ENCODE measurements at regions not wholly inside any gene's neighbourhood (a gene's known extent, or its start where the extent isn't known, plus 50 kb on each side); places are given as distances from the start of the nearest gene placed in this dataset.

DNA sequence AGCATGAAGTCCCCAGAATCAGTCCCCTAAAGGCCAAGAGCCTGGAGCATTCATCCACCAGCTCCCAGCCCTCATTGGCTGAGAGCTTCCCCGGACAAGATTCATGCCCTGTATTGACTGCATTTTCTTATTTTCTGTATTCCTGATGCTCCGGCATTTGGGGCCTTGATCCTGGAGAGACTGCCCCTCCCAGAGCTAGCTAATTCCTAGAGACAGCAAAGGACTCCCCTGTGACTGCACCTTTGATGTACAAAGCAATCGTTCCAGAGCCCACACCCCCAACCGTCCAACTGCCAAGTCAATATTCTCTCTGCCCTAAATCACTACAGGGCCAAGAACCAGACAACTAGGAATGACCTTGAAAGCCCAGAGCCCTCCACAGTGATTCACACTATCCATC, 93.4 kb upstream of the CDH5 start:
- Histone ChIP-seq H3K36me3 (ENCODE audit: insufficient read depth, low read length) (no peaks in the 10 kb centered on the region), H3K4me3 (no peak overlapping the region), H3K9me3 (ENCODE audit: low read depth, low read length) (no peaks in the 10 kb centered on the region), H3K9ac (ENCODE audit: insufficient read length) (no peak overlapping the region), H3K27ac (peak overlapping the region; percentile 83)
- DNase-seq (ENCODE audit: low read depth, low spot score): no peak
- TF ChIP-seq EZH2 (IDR thresholded peaks at IDR 0.05) (no peak), FOXP2 (optimal IDR thresholded peaks at IDR 0.05; ENCODE audit: control extremely low read depth, extremely low read length, insufficient read depth) (no peak), POLR2AphosphoS5 (IDR thresholded peaks at IDR 0.05; ENCODE audit: borderline replicate concordance, low read depth, low read length) (no peak)

DNA sequence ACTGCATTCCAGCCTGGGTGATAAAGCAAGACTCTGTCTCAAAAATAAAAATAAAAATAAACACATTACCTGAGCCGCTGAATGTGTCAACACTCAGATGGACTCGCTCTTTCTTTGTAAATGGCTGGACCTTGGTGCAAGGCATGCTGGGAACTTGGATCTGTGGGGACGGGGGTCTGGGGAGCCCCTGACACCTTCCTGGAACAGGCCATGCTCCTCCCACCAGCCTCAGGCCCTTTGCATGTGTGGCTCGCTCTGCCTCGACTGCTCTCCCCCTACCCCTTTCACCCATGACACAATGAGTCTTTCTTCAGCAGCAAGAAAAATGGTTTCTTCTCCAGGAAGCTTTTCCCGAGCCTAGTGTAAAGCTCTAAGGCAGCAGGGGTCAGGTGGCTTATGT, 94.0 kb upstream of the CDH5 start:
- Histone ChIP-seq H3K27ac (peak overlapping the region; percentile 83; the same call in 1 of the 2 replicates), H3K9me3 (ENCODE audit: low read depth, low read length) (no peaks in the 10 kb centered on the region), H3K9ac (ENCODE audit: insufficient read length) (no peak overlapping the region), H3K36me3 (ENCODE audit: insufficient read depth, low read length) (no peaks in the 10 kb centered on the region), H3K4me3 (no peak overlapping the region)
- no peak for TF ChIP-seq POLR2AphosphoS5 (IDR thresholded peaks at IDR 0.05; ENCODE audit: borderline replicate concordance, low read depth, low read length)
- TF ChIP-seq EZH2 (IDR thresholded peaks at IDR 0.05): no peak
- no peak for TF ChIP-seq FOXP2 (optimal IDR thresholded peaks at IDR 0.05; ENCODE audit: control extremely low read depth, extremely low read length, insufficient read depth)
- no peak for DNase-seq (ENCODE audit: low read depth, low spot score)

DNA sequence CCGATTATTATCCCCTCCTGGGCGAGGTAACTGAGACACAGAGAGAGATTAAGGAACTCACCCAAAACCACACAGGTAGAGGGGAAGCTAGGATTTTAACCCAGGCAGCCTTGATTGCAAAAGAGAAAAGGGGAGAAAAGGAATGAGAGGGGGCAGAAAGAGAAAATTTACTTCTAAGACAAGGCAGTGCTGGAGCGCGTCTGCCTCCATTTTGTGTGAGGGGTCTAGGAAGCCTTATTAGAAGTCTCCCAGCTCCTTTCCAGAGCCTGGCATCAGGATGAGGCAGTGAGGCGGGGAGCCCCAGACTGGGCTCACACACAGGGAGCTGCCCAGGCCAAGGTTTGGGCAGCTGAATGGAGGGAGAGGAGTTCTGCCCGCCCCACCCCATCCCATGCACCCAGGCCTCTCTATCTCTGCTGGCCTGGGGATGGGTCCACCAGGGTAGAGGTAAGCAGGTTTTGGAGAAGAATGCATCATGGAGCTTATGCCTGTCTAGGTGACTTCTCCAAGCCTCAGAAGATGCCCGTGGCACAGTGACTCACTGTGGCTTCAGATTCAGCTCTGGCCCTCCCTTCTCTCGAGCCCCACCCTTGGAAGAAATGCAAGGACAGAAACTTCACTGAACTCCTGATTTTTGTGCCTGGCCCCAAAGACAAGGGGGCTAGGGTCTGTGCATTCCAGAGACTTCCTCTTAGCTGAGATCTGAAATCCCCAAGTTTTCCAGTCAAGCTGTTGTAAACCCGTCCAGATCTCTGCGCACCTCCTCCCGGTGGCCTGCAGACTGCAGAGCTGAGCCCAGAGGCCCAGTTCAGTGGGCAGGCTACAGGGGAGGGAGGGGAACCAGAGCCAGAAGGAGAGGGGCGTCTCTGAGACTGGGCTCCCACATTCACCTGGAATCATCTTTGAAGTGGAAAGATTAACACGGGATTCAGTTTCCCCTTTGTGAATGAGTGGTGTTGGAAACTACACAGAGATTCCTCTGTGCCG, 95.1 kb upstream of the CDH5 start:
- no peak overlapping the region for H3K4me3 ChIP-seq
- DNase-seq (ENCODE audit: low read depth, low spot score): no peak
- peak overlapping the region; percentile 80 for H3K27ac ChIP-seq

DNA sequence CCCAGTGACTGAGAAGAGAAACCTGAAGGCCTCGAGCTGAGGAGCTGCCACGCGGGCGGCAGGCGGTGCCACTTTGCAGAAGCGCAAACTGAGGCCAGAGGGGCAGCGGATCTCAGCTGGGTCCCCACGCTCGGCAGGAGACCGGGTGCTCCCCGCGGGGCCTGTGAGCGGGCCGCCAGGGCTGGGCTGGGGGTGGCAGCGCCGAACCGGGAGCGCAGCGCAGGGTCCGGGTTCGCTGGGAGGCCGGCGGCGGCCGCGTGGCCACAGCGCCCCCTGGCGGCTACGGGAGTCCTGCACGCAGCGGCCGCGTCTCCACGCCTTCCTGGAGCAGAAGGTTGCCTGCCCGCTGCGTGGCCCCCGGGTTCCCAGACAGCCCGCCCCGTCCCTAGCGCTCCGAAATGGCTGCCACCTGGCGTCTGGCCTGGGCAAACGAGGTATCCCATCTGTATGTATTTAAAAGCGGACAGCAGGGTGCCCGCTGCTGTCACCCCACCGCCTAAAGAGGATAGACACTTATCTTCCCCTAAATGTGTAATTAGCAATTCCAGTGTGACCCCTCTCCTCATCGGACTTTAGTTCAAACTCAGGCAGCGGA, 96.1 kb upstream of the CDH5 start:
- peak; percentile 13; the same call in 1 of the 2 replicates for TF ChIP-seq POLR2AphosphoS5 (IDR thresholded peaks at IDR 0.05; ENCODE audit: borderline replicate concordance, low read depth, low read length)
- TF ChIP-seq EZH2 (IDR thresholded peaks at IDR 0.05): no peak
- H3K4me3 ChIP-seq: peak overlapping the region; percentile 47; the same call in 1 of the 2 replicates
- DNase-seq (ENCODE audit: low read depth, low spot score): no peak
- H3K36me3 ChIP-seq (ENCODE audit: insufficient read depth, low read length): no peaks in the 10 kb centered on the region
- peak overlapping the region; percentile 59 for H3K9ac ChIP-seq (ENCODE audit: insufficient read length)
- no peaks in the 10 kb centered on the region for H3K9me3 ChIP-seq (ENCODE audit: low read depth, low read length)
- peak overlapping the region; percentile 95 for H3K27ac ChIP-seq

More for the DNA sequence above, 95.1 kb upstream of the CDH5 start:
- no peak for TF ChIP-seq FOXP2 (optimal IDR thresholded peaks at IDR 0.05; ENCODE audit: control extremely low read depth, extremely low read length, insufficient read depth)
- TF ChIP-seq POLR2AphosphoS5 (IDR thresholded peaks at IDR 0.05; ENCODE audit: borderline replicate concordance, low read depth, low read length): no peak
- no peak for TF ChIP-seq EZH2 (IDR thresholded peaks at IDR 0.05)
- Histone ChIP-seq H3K9me3 (ENCODE audit: low read depth, low read length) (no peaks in the 10 kb centered on the region), H3K36me3 (ENCODE audit: insufficient read depth, low read length) (no peaks in the 10 kb centered on the region), H3K9ac (ENCODE audit: insufficient read length) (peak overlapping the region; percentile 41)

DNA sequence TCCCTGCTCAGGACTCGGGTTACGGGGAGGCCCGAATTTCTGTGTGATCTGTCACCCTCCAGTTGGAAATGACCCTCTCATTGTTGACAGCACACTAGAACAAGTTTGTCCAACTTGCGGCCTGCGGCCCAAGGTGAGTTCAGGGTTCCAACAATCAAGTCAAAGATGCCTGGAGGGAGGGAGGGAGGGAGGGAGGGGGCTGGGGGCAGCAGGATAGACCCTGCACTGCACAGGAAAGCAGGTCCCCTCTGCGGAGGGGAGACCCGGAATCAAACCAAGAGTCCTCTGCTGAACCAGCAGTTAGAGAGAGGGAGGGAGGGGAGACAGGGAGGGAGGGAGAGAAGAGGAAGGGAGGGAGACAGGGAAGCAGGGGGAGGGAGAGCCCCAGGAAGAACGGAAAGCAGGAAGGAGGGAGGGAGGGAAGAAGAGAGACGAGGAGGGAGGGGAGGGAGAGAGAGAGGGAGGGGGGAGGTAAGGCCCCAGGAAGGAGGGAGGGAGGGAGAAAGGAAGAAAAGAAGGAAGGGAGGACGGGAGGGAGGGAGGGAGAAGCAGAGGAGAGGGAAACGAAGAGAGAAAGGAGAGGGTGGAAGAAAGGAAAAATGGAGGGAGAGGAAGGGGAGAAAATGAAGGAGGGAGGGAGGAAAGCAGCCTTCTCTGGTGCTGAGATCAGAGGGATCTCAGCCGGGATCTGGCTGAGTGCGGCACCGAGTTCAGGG, 96.7 kb upstream of the CDH5 start:
- peak overlapping the region; percentile 47; the same call in 1 of the 2 replicates for H3K4me3 ChIP-seq
- no peaks in the 10 kb centered on the region for H3K9me3 ChIP-seq (ENCODE audit: low read depth, low read length)
- no peak for TF ChIP-seq POLR2AphosphoS5 (IDR thresholded peaks at IDR 0.05; ENCODE audit: borderline replicate concordance, low read depth, low read length)
- TF ChIP-seq EZH2 (IDR thresholded peaks at IDR 0.05): no peak
- TF ChIP-seq FOXP2 (optimal IDR thresholded peaks at IDR 0.05; ENCODE audit: control extremely low read depth, extremely low read length, insufficient read depth): no peak
- peak overlapping the region; percentile 59 for H3K9ac ChIP-seq (ENCODE audit: insufficient read length)
- peak overlapping the region; percentile 95 for H3K27ac ChIP-seq
- no peaks in the 10 kb centered on the region for H3K36me3 ChIP-seq (ENCODE audit: insufficient read depth, low read length)
- DNase-seq (ENCODE audit: low read depth, low spot score): no peak

DNA sequence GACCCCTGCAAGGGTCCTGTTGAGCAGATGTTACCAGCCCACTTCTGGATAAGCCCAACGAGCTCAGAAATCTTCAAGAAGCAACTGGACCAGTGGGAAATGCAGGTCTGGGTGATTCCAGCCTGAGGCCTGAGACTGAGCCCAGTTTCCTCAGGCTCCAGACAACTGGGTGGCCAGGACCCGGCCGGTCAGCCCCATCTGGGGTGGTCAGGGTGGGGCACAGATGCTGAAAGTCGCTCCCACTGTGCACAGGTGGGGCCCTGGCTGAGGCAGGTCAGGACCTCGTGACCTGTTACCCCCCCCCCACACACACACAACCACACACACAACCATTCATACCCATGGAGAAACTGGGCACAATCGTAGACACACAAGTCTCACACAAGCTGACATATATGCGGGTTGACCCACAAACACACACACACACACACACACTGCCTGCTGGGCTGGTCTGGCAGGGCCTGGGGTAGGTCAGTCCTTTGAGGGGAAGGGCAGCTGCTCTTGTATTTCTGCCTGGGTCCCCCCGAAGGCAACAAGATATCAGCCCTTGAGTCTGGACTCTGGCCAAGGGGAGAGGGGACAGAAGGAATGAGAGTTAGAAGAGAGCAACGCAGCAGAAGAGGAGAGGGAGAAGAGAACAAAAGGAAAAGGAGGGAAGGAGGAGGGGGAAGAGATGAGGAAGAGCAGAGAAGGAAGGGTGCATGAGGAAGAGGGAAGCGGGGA, 99.0 kb upstream of the CDH5 start:
- no peak for DNase-seq (ENCODE audit: low read depth, low spot score)
- no peaks in the 10 kb centered on the region for H3K9me3 ChIP-seq (ENCODE audit: low read depth, low read length)
- H3K36me3 ChIP-seq (ENCODE audit: insufficient read depth, low read length): no peaks in the 10 kb centered on the region
- no peak overlapping the region for H3K4me3 ChIP-seq
- TF ChIP-seq EZH2 (IDR thresholded peaks at IDR 0.05): no peak
- no peak for TF ChIP-seq FOXP2 (optimal IDR thresholded peaks at IDR 0.05; ENCODE audit: control extremely low read depth, extremely low read length, insufficient read depth)
- TF ChIP-seq POLR2AphosphoS5 (IDR thresholded peaks at IDR 0.05; ENCODE audit: borderline replicate concordance, low read depth, low read length): no peak
- no peak overlapping the region for H3K9ac ChIP-seq (ENCODE audit: insufficient read length)
- H3K27ac ChIP-seq: peak overlapping the region; percentile 95

DNA sequence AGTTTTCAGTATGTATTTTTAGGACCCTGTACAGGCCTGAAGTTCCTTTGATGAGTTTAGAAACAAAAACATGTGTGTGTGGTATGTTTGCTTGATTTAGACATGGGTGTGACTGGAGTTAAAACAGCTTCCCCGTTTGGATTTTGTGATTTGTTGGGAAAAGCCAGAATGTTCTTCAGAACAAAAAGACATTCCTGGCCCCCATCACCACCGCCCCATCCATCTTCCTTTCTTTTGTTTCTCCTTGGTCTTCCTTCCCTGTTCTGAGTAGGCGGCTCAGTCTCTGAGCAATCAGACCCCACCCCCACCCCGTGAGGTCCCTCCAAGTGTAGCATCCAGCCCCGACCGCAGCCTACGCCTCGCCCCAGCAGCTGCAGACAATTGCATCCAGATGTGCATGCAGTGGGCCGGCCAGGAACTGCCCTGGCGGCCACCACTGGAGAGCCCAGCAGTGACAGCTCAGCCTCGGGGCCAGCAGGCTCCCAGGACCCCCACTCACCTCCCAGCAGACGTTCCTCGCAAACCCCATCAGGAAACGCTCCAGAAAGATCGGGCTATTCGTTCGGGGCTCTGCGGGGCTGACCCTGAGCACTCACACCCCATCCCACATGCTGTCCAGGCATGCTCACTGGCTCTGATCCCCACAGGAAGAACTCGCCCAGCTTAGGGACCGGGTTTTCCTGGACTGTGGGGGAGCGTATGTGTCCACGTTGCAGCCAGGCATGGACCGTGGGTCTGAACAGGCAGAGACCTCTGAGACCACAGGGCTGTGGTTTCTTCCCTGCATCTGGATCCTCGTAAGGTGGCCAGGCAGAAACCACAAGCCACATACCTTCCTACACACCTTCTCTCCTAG, 99.8 kb upstream of the CDH5 start:
- Histone ChIP-seq H3K9ac (ENCODE audit: insufficient read length) (no peak overlapping the region), H3K9me3 (ENCODE audit: low read depth, low read length) (no peaks in the 10 kb centered on the region), H3K4me3 (peak overlapping the region; percentile 40; the same call in 1 of the 2 replicates), H3K36me3 (ENCODE audit: insufficient read depth, low read length) (no peaks in the 10 kb centered on the region), H3K27ac (peak overlapping the region; percentile 95)
- DNase-seq (ENCODE audit: low read depth, low spot score): no peak
- TF ChIP-seq FOXP2 (optimal IDR thresholded peaks at IDR 0.05; ENCODE audit: control extremely low read depth, extremely low read length, insufficient read depth): no peak
- no peak for TF ChIP-seq EZH2 (IDR thresholded peaks at IDR 0.05)
- no peak for TF ChIP-seq POLR2AphosphoS5 (IDR thresholded peaks at IDR 0.05; ENCODE audit: borderline replicate concordance, low read depth, low read length)
